HG03175 (cell line): ENCODE measurements at regions not wholly inside any gene's neighbourhood (a gene's known extent, or its start where the extent isn't known, plus 50 kb on each side); places are given as distances from the start of the nearest gene placed in this dataset.
"Not testable (repeated sequence)": the region's sequence is repeated elsewhere in the genome, so short reads cannot be mapped to it uniquely, and the experiment has no call there.

Experiments
- ATAC-seq: cut with Tn5 transposase; IDR thresholded peaks from one replicate; pipeline ENCODE4 v1.9.1; 2021; ENCODE audit warnings: mild to moderate bottlenecking, moderate library complexity; ENCODE audit not compliant: unreplicated experiment

DNA sequence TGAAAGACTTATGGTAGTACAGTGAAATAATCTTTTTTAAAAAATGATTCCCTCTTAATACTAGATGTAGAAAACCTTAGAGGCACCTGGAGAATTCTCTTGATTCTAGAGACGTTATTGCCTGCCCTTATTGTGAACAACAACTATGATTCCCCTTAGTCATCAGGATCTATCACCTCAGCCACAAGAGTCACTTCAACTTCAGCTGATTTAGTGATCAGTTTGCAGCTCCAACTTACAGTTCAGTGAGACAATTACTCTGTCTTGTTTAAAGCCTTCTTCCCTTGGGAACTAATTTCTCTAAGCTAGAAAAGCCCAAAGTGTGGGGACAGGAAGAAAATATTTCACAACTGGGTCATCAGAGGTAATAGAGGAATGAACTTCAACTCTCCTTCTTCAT is 254.3 kb upstream of the SLITRK1 start:
- peak; percentile 29 for ATAC-seq

DNA sequence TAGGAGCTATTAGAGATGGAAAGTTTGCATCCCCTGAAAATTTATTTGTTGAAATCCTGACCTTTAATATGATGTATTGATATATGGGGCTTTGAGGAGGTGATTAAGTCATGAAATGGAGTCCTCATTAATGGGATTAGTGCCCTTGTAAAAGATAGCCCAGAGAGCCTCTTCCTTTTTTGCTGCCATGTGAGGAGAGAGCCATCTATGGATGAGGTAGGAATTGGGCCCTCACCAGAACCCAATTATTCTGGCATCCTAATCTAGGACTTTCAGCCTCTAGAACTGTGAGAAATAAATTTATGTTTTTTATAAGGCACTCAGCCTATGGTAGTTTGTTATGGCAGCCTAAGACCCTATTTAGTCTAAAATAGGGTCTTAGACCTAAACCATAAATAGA is 250.2 kb upstream of the SLITRK1 start:
- ATAC-seq, result no peak

DNA sequence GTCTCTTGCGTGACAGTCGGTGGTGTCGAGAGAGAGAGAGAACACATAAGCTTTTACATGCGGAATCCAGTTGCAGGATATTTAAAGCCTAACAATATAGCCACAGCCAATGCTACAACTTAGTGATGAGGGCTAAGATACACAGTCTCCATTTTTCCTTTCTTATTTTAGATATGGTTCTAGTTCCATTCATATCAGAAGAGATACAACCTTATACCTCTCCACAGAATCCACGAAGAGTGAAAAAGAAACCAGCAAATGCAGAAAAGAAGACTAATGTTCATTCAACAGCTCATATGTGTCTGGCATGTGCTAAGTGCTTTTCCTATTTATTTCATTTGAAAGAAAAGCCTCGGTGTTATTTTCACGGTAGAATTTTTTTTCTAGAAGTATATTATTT is 249.0 kb upstream of the SLITRK1 start:
- ATAC-seq, result no peak

DNA sequence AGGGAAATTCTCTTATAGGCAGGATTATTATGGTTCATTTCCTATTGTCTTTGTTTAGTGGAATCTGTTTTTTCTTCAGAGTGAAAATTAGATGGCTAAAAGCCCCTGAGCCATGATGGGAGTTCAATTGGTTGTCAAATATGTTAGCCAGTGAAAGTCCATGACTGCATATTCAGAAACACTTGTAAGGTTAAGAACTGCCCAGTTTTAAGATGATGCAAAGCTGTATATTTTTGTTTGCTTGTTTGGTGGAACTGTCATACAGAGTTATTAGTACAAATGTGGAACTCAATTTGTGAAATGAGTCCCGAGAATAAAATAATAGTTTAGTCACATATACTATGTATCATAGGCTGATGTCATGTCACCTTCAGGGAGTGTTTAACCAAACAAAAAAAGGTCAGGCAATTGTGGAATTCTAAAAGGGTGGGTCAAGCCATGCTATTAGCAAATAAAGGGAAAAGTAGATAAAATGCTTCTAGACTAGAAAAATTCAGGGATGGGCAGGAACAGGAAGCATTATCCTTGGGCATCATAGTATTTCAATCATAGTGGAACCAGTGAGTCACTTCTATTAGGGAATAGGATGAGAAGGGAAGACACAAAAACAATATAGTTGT is 248.3 kb upstream of the SLITRK1 start:
- no peak for ATAC-seq

DNA sequence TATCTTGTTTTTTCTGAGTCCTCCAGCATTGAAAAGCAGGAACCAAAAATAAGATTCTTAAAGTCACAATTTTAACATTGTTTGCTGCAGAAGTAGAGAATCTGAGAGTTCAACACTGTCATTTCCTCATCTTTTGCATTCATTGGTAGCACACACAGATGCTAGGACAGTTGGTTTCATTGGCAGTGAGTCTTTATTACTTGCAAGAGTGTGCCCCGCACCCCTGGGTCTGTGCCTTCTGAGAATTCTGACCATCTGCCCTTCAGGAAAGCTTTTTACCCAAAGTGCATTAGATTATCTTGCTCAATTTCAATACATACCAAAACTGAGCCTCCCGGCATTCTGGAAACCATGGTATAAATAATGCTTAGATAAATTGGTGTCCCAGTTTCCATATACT is 247.7 kb upstream of the SLITRK1 start:
- no peak for ATAC-seq

DNA sequence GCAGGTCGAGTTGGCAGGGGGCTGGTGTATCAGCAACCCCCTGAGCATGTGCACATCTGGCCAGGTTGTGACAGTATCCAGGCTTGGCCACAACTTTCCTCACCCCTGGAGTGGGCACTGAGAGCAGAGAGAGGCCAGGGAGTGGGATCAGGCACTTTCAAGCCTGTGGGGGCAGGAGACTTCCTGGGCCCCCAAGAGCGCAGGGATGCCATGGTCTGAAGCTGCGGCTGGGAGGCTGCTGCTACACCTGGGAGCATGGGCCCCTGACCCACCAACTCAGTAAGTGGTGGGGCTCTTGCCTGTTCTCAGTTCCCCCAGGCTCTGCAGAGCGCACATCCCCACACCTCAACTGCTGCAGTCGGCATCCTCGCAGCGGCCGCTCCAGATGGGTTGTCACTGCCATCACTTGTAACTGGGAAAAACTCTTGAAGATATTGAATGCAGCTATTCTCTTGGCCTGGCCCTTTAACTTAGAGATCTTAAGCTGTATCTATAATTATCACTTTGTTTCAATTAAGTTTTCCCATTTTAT is 245.4 kb upstream of the SLITRK1 start:
- ATAC-seq, result no peak

DNA sequence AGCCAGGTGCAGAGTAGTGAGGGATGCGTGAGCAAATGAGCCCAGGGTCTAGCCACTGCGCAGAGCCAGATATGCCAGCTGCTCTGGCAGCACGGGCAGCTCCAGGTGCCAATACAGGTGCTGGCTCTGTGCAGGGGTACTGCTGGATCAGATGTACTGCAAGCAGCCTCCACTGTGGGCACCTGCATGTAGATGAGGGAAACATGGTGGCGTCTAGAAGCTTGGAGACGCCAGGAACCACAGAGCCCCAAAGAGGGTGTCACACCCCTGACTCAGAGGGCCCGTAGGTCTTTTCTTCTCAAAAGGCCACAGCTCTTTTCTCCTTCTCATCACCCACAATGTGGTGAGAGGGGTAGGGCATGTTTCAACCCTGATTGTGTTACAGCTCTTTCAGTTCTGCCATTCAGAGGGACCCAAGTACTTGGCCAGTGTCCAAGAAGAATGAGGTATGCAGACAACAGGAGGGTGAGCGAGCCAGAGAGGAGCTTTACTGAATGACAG is 244.4 kb upstream of the SLITRK1 start:
- no peak for ATAC-seq

DNA sequence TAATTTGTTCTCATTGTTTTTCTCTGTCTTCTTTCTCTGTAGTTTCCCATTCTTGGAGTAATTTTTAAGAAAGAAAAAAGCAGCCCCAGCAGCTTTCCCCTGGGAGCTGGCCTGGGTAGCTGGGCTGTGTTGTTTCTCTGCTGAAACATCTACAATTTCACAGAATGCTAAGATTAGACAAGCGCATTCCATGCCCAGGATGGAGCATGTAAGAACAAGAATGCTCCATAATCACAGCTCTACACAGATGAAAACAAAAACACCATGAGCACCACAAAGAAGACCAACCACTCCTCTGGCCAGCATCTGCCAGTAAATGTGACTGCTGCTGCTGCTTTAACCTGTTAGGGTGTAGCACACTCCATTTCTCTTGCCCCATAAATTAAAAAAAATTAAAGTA is 239.2 kb upstream of the SLITRK1 start:
- no peak for ATAC-seq

DNA sequence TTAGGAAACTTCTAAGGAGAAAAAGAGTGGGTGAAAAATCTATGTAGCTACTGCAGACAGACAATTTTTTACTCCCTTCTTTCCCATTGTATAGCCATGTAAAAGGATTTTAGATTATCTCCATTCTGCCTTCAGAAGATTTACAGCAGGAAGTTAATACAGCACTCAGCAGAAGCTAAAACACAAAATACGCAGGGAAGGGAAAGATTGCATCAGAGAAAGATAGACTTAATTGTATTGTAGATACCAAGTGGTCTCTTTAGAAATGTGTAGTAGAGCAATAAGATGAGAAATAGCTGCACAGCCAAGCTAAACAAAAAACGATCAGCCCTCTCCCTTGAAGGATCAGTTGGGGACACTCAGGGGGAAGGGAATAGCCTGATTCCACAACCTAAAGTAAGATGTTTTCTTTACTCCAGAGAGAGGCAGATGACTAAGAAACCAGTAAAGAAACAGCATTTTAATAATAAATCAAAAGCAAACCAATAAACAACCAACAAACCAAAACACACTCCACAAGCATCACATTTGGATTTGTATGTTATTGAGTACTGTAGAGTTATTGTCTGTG is 236.7 kb upstream of the SLITRK1 start:
- ATAC-seq, result no peak

DNA sequence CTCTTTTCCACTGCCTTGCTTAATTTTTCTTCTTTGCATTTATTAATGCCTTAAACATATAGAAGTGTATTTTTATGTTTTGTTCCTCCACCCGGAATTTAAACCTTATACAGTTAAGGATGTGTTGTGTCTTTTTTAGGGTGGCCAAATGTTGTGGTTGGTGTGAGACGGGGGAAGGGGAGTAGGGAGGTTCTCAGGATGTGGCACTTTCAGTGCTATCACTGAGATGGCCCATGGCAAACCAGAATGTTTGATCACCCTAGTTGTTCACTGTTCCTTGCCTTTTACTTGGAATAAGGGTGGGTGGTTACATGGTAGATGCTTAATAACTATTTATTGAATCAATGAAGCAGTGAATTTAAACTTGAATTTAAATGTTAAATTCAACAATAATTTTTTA is 216.0 kb upstream of the SLITRK1 start:
- no peak for ATAC-seq

DNA sequence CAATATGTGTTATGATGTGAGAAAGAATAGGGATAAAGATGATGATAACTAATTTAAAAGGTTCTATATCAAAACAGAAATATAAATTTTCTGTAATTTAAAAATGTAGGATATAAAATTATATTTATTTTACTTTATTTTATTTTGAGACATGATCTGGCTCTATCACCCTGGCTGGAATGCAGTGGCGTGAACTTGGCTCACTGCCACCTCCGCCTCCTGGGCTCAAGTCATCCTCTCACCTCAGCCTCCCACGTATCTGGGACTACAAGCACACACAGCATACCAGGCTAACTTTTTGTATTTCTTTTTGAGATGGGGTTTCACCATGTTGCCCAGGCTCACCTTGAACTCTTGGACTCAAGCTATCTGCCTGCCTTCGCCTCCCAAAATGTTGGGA is 214.9 kb upstream of the SLITRK1 start:
- no peak for ATAC-seq

DNA sequence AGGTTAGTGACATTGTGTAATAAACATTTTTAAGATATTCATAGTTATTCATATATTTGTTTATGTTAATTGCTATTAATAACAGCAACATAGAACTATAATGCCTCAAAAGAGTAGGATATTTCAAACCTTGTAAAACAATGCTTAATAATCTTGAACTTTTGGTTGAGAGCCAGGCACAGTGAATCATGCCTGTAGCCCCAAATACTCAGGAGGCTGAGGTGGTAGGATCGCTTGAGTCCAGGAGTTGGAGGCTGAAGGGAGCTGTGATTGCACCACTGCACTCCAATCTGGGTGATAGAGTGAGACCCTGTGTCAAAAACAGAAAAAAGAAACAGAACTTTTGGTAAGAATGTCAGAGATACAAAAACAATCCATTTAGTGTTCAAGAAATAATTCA is 213.9 kb upstream of the SLITRK1 start:
- no peak for ATAC-seq

DNA sequence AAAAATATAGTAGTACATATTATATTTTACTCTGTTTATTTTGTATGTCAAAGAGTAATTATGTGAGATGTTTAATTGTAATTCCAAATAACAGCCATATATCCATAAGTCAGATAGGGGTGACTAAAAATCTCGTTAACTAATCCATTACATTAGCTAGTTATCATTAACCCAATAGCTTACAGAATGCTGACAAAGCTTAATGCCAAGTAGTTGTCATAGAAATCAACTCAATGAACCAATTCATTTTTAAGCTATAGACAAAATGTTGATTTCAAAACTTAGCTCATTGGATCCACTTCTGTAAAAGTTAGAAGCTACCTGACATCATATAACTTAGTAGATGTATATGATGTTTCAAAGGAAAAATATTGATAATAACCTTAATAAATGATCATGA is 206.7 kb upstream of the SLITRK1 start:
- no peak for ATAC-seq

DNA sequence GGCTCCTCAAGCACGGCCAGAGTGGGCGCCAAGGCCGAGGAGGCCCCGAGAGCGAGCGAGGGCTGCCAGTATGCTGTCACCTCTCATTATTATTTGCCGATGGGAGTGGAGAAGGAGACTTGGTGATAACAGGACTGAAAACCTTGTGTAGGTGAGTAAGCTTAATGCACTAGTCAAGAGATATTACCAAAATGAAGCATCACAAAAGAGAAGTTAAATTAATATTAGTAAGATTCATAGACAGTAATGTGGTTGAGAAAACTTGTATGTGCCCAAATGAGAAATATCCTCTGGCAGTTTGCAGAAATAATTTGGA is 204.5 kb upstream of the SLITRK1 start:
- ATAC-seq, result no peak

DNA sequence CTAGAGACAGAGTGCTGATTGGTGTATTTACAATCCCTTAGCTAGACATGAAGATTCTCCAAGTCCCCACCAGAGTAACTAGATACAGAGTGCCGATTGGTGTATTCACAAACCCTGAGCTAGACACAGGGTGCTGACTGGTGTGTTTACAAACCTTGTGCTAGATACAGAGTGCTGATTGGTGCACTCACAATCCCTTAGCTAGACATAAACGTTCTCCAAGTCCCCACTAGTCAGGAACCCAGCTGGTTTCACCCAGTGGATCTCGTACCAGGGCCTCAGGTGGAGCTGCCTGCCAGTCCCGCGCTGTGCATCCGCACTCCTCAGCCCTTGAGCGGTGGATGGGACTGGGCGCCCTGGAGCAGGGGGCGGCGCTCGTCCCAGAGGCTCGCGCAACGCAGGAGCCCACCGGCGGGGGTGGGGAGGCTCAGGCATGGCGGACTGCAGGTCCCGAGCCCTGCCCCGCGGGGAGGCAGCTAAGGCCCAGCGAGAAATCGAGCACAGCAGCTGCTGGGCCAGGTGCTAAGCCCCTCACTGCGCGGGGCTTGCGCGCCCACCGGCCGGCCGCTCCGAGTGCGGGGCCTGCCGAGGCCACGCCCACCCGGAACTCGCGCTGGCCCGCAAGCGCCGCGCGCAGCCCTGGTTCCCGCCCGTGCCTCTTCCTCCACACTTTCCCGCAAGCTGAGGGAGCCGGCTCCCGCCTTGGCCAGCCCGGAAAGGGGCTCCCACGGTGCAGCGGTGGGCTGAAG is 204.0 kb upstream of the SLITRK1 start:
- ATAC-seq, result not testable (repeated sequence)

DNA sequence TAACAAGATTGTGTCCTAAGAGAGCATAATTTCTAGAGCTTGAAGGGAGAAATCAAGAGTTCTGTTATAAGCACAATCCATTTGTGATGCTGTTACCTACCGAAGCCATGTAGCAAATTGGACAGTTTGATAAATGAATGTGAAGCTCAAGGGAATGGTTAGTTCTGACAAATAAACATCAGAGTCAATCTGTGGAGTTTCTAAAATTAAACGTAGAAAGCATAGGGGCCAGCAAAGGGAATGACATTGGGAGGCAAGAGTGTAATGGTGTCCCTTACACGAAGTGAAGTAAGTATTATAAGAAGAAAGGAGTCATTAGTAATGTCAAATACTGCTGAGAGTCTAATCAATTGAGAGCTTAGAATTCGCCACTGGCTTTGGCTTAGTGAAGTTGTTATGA is 200.2 kb upstream of the SLITRK1 start:
- no peak for ATAC-seq

DNA sequence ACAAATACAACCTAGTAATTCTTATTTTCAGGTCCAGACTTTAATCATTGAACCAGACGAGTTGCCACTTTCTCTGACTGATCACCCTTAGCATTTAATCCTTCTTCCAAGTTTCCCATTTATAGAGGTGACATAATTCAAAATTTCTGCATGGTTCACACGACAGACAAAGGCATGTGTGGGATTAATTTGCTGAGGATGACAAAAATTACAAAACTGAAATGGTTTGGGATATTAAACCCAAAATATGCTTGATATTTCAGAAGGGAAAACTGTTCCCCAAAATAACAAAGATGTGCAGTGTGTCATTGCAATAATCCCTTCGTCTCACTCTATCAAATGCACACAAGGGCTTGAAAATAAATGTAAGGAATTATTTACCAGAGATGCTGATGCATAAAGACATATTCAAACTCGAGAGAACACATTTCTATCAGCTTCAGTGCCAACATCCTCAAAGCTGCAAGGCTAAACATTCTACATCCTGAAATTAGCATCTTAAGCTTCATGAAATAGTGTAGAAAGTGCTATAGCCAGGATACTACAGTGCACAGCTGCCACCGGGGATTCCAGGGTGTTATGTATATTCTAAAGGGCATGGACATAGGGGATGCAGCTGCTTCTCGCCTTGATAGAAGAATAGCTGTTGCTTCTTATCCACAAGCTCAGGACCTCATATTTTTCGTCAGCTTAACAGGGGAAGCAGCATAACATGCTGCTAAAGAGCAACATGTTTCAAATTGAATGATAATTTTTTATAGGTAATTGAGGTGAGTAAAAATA is 198.7 kb upstream of the SLITRK1 start:
- no peak for ATAC-seq

DNA sequence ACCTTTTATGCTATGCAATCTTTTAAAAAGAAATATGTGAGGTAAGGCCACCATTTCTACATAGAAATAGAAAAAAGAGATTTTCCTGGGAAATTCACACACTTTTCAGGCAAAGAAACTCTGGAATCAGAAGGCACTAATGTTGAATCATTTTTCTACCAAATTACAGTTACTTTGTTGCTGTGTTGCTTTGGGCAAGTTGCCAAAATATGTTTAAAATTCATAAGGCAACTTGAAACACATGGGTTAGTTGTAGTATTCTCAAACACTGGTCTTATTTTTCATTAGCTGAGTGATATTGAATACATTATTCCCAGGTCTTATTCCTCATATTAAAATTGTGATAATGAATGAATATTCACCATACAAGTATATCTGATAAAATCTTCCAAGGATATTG is 195.0 kb upstream of the SLITRK1 start:
- ATAC-seq, result no peak

DNA sequence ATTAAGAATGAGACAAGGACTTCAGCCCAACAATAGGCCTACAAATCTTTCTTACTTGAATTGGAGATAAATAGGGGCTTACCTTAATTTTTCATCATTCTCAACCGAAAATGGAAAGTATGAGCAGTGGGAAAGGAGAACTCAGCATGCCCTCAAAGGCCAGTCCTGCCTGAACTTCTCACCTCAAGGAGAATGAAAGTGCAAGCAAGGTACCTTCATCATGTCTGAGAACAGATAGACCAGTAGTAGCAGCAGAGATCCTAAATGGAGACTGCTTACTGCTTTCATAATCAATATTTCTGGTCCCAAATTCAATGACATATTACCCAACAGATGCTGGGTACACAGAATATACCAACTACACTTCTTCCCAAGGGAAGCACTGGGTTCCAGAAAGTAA is 194.0 kb upstream of the SLITRK1 start:
- no peak for ATAC-seq

DNA sequence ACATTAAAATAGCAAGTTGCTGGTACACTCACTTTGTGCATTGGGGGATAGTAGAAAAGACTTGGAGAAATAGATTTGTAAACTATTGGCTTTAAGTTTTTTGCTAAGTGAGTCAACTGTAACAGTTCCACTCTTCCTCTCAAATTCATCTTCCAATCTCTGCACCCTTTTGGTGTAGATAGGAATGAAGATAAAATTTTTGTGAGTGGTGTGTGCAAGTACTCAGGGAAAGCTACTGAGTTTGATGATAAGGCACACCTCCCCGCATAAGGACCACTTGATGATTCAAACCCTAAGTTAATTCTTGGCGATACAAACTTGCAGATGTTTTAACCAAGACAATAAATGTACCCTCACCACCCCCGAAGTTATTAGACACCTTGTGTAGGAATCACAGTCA is 168.3 kb upstream of the SLITRK1 start:
- no peak for ATAC-seq

DNA sequence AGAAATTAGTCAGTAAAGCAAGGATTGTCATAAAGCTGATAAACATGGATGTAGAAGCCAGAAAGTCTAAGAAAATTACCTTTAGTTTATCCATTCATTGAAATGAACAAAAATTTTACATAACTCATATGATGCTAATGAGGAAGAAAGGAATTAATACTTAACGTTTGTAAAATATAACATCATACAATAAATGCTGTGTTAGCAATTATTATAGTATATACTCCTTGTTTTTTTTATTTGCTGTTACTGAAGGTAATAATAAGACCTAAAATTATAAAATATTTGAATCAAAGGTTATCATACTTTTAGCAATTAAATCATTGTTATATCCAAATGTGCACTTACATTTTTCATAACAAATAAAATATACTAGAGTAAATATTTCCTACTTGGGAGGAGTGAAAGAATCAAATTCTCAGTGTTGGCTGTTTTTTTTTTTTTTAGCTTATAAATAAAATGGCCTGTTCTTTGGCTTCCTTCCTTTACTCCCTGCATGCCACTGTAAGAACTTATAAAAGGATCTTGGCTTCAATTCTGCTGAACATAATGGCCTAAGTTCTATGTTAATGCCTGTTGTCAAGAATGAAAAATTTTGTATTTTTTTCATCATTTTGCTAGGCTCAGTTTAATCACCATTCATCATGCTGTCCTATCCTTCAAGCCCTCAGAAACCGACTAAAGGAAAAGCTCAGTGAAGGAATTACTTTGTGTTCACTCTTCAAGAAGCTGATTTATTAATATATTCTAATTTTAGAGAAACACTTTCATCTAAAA is 167.4 kb upstream of the SLITRK1 start:
- ATAC-seq, result no peak
